H1 (cell line): ENCODE measurements at regions not wholly inside any gene's neighbourhood (a gene's known extent, or its start where the extent isn't known, plus 50 kb on each side); places are given as distances from the start of the nearest gene placed in this dataset.

Experiments used
- BRCA1 ChIP-seq: IDR thresholded peaks from 2 replicates; pipeline ENCODE4 v1.6.1; 2012; ENCODE audit warnings: low read depth, low read length, improper control_type of control experiment
- EGR1 ChIP-seq: IDR thresholded peaks from 2 replicates; pipeline ENCODE4 v1.6.1; 2011; ENCODE audit warnings: low read depth, low read length, borderline replicate concordance
- GABPA ChIP-seq: IDR thresholded peaks from 2 replicates; pipeline ENCODE4 v1.6.1; 2011; ENCODE audit warnings: mild to moderate bottlenecking, low read length, moderate library complexity, borderline replicate concordance; ENCODE audit not compliant: insufficient read depth
- HDAC2 ChIP-seq, 2 experiments: fragments of 300-600 bp in 1 of 2; sonication (generic) in 1 of 2; IDR thresholded peaks; 2 replicates each; pipeline ENCODE4 v1.6.1; 2011 to 2012; ENCODE audit warnings: low read depth in 2 of 2, low read length in 2 of 2, mild to moderate bottlenecking in 2 of 2, moderate library complexity in 2 of 2, borderline replicate concordance in 1 of 2, inconsistent platforms in 1 of 2
- KDM1A ChIP-seq: fragments of 200-600, 300-600 bp; sonication (generic); IDR thresholded peaks from 2 replicates; pipeline ENCODE4 v1.7.1; 2016; ENCODE audit warnings: mild to moderate bottlenecking, low read length, borderline replicate concordance
- POLR2AphosphoS5 ChIP-seq: IDR thresholded peaks from 2 replicates; pipeline ENCODE4 v1.6.1; 2011; ENCODE audit warnings: low read depth, low read length
- RXRA ChIP-seq: IDR thresholded peaks from 2 replicates; pipeline ENCODE4 v1.6.1; 2011; ENCODE audit warnings: low read depth, mild to moderate bottlenecking, low read length, moderate library complexity; ENCODE audit not compliant: insufficient read depth
- SRF ChIP-seq: IDR thresholded peaks from 2 replicates; pipeline ENCODE4 v1.6.1; 2011; ENCODE audit warnings: mild to moderate bottlenecking, low read depth, low read length, moderate library complexity
- TF ChIP-seq, protein P1 (sequence below): fragments of 300-600 bp; sonication (generic); IDR thresholded peaks from 2 replicates; pipeline ENCODE4 v1.7.1; 2012; ENCODE audit warnings: low read length, moderate library complexity, mild to moderate bottlenecking, inconsistent platforms; ENCODE audit not compliant: insufficient replicate concordance

DNA sequence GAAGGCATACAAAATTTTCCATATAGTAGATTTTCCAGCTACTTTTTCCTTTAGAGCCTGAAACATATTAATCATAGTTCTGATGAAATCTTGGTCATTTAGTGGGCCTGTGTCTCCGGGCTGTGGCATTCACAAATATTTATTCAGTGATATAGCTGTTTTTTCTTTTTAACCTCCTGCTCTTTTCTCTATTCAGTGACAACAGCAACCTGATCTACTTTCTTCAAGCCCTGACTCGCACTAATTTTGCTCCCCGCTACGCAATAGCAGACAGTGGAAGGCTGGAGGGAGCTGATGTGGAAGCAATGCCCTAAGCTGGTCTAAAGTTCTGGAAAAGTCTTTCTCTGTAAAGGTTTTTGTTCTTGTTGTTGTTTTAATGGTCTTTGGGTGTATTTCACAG lies 289.7 kb downstream of the SLITRK6 start (continued):
- TF ChIP-seq, protein P1, sequence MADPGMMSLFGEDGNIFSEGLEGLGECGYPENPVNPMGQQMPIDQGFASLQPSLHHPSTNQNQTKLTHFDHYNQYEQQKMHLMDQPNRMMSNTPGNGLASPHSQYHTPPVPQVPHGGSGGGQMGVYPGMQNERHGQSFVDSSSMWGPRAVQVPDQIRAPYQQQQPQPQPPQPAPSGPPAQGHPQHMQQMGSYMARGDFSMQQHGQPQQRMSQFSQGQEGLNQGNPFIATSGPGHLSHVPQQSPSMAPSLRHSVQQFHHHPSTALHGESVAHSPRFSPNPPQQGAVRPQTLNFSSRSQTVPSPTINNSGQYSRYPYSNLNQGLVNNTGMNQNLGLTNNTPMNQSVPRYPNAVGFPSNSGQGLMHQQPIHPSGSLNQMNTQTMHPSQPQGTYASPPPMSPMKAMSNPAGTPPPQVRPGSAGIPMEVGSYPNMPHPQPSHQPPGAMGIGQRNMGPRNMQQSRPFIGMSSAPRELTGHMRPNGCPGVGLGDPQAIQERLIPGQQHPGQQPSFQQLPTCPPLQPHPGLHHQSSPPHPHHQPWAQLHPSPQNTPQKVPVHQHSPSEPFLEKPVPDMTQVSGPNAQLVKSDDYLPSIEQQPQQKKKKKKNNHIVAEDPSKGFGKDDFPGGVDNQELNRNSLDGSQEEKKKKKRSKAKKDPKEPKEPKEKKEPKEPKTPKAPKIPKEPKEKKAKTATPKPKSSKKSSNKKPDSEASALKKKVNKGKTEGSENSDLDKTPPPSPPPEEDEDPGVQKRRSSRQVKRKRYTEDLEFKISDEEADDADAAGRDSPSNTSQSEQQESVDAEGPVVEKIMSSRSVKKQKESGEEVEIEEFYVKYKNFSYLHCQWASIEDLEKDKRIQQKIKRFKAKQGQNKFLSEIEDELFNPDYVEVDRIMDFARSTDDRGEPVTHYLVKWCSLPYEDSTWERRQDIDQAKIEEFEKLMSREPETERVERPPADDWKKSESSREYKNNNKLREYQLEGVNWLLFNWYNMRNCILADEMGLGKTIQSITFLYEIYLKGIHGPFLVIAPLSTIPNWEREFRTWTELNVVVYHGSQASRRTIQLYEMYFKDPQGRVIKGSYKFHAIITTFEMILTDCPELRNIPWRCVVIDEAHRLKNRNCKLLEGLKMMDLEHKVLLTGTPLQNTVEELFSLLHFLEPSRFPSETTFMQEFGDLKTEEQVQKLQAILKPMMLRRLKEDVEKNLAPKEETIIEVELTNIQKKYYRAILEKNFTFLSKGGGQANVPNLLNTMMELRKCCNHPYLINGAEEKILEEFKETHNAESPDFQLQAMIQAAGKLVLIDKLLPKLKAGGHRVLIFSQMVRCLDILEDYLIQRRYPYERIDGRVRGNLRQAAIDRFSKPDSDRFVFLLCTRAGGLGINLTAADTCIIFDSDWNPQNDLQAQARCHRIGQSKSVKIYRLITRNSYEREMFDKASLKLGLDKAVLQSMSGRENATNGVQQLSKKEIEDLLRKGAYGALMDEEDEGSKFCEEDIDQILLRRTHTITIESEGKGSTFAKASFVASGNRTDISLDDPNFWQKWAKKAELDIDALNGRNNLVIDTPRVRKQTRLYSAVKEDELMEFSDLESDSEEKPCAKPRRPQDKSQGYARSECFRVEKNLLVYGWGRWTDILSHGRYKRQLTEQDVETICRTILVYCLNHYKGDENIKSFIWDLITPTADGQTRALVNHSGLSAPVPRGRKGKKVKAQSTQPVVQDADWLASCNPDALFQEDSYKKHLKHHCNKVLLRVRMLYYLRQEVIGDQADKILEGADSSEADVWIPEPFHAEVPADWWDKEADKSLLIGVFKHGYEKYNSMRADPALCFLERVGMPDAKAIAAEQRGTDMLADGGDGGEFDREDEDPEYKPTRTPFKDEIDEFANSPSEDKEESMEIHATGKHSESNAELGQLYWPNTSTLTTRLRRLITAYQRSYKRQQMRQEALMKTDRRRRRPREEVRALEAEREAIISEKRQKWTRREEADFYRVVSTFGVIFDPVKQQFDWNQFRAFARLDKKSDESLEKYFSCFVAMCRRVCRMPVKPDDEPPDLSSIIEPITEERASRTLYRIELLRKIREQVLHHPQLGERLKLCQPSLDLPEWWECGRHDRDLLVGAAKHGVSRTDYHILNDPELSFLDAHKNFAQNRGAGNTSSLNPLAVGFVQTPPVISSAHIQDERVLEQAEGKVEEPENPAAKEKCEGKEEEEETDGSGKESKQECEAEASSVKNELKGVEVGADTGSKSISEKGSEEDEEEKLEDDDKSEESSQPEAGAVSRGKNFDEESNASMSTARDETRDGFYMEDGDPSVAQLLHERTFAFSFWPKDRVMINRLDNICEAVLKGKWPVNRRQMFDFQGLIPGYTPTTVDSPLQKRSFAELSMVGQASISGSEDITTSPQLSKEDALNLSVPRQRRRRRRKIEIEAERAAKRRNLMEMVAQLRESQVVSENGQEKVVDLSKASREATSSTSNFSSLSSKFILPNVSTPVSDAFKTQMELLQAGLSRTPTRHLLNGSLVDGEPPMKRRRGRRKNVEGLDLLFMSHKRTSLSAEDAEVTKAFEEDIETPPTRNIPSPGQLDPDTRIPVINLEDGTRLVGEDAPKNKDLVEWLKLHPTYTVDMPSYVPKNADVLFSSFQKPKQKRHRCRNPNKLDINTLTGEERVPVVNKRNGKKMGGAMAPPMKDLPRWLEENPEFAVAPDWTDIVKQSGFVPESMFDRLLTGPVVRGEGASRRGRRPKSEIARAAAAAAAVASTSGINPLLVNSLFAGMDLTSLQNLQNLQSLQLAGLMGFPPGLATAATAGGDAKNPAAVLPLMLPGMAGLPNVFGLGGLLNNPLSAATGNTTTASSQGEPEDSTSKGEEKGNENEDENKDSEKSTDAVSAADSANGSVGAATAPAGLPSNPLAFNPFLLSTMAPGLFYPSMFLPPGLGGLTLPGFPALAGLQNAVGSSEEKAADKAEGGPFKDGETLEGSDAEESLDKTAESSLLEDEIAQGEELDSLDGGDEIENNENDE: no peak
- TF ChIP-seq KDM1A: no peak
- TF ChIP-seq GABPA: no peak
- no peak for TF ChIP-seq SRF
- TF ChIP-seq BRCA1: no peak
- no peak for TF ChIP-seq EGR1
- TF ChIP-seq POLR2AphosphoS5: no peak
- TF ChIP-seq RXRA: no peak
- TF ChIP-seq HDAC2 (IDR thresholded peaks at IDR 0.05; ENCODE audit: borderline replicate concordance in 1 of 2, low read depth in 2 of 2, low read length in 2 of 2): no peak
